HG03571 (cell line): ENCODE measurements at regions not wholly inside any gene's neighbourhood (a gene's known extent, or its start where the extent isn't known, plus 50 kb on each side); places are given as distances from the start of the nearest gene placed in this dataset.
"Not testable (repeated sequence)": the region's sequence is repeated elsewhere in the genome, so short reads cannot be mapped to it uniquely, and the experiment has no call there.

Source experiments
- ATAC-seq: cut with Tn5 transposase; IDR thresholded peaks from one replicate; pipeline ENCODE4 v1.9.1; 2021; ENCODE audit not compliant: unreplicated experiment

DNA sequence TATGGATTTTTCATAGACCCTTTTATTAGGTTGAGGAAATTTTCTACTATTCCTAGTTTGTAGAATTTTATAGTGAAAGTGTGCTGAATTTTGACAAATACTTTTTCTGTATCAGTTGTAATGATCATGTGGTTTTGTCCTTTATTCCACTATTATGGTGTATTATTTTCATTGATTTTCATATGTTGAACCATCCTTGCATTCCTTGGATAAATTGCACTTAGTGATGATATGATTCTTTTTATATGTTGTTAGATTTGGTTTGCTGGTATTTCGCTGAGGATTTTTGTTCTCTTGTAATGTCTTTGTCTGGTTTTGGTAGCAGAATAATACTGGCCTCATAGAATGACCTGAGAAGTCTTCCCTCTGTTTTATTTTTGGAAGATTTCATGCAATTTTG, 140.6 kb upstream of the CDK6 start:
- no peak for ATAC-seq

DNA sequence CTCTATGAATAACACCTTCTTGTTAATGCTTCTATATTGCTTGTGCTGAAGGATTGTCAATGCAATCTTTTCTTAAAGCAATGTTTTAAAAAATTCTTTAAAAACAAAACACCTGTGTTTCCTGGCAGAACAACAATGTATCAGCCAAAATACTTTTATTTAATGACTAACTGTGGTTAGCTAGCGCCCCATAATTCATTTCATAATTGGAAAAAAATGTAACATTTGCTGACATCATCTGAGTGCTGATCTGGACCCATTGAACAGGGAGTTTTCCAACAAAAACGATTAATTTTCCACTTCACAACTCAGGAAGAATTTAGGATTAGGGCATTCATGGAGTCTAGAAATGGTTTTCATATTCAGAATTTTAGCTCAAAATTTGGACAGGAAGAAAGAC, 137.6 kb upstream of the CDK6 start:
- no peak for ATAC-seq

DNA sequence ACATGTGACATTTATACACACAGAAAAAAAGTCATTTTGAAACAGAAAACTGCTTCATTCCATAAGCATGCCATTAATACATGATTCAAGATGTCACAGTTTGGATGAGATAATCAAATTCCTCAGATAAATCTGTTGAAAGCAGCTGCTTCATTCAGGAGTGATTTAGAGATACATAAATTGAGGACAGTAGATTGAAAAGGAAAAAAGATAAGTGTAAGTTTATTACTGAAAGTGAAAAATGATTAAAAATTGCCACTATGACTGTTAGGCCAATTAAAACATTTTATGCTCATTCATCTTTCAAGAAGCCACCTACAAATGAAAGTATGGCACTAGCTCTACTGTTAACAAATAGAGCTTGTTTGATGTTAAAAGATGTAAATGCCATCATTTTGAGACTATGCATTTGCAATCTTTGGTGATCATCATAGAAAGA, 136.9 kb upstream of the CDK6 start:
- ATAC-seq: no peak

- ATAC-seq: no peak
Measured at GRCh38 chr7:92972441-92972840, 136.1 kb upstream of the CDK6 start.

DNA sequence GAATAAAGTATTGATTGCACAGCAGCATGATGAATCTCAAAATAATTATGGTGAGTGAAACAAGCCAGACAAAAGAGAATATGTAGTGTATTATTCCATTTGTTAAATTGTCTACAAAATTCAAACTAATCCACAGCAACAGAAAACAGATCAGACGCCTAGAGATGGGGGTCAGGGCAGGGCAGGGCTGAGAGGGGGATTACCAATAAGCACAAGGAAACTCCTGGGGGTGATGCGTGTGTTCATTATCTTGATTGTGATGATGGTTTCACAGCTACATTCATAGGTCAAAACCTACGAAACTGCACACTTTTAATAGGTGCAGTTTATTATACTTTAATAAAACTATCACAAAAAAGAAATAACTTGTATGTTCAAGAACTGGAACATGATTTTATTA, 132.7 kb upstream of the CDK6 start:
- ATAC-seq: no peak

- ATAC-seq: no peak
Measured at GRCh38 chr7:92968502-92968901, 132.1 kb upstream of the CDK6 start.

- no peak for ATAC-seq
Measured at GRCh38 chr7:92967238-92967637, 130.9 kb upstream of the CDK6 start.

DNA sequence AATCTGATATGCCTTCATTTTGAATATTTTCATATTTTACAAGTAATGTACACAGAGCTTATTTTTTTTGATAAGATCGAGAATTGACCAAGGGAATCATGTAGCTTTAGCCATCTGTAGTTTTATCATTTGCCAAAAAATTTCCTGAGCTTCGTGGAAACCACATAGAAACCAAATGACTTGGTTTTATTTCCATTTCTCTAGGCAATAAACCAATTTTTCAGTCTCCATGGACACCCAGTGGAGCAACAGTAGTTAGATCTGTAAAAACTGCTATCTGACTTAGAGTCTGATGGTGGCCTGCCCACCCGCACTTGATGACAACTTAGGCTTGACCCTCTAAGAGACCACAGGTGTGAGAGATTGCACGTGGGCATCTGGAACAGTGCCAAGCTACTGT, 127.8 kb upstream of the CDK6 start:
- ATAC-seq: no peak

- no peak for ATAC-seq
Measured at GRCh38 chr7:92963566-92963965, 127.2 kb upstream of the CDK6 start.

GRCh38 chr7:92961961-92962360, 125.6 kb upstream of the CDK6 start:
- ATAC-seq: no peak

GRCh38 chr7:92956575-92956974, 120.2 kb upstream of the CDK6 start:
- no peak for ATAC-seq

DNA sequence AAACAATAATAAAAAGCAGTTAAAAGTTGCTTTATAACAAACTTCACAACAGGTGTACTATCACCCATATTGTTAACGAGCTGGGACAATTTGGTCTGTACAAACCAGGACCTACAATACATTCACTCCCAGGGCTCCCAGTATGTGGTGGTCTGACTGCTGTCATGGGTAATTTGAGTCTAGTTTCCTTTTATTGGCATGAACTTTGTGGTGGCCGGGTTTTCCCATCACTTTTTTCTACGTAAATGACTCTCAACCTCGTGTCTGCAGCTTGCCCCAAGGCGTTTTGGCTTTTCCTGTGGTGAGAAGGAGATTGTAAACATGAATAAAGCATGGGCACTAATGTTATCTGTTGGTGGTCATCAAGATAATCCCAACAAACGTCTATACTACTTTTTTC, 118.7 kb upstream of the CDK6 start:
- ATAC-seq: no peak

DNA sequence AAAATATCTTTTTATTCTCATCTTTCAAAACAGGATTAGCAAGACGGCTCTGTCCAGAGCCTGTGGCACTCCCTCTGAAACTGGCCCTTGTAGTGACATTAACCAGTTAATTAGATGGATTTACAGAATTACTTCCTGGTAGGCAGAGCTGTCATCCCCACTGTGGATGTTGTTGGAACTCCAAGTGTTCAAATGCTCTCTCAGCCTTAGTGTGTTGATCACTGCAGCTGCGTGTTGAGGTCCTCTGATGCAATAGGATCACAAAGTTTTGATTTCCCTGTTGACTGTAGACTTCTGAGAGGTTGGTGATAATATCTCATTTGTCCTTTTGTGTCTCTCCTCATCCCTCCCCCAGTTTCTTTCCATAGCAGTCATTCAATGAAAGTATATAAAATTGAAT, 117.3 kb upstream of the CDK6 start:
- ATAC-seq: no peak

DNA sequence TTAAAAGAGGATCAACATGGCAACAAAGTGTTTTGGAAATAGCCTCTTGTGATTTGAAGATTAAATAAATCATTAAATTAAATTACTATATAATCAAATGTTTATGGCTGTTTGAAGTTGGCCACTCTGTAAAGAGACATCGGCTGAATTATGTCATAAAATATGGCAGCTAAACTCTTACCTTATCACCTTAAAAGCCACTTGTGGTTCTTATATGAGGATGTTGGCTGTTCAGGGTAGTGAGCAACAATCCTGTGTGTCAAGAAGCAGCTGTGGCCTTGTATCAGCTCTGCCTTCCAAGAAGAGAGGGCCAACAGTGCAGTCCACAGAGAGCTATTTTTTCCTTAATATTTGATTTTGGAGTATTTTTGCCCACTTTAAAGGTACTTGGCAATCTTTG, 113.4 kb upstream of the CDK6 start:
- no peak for ATAC-seq

DNA sequence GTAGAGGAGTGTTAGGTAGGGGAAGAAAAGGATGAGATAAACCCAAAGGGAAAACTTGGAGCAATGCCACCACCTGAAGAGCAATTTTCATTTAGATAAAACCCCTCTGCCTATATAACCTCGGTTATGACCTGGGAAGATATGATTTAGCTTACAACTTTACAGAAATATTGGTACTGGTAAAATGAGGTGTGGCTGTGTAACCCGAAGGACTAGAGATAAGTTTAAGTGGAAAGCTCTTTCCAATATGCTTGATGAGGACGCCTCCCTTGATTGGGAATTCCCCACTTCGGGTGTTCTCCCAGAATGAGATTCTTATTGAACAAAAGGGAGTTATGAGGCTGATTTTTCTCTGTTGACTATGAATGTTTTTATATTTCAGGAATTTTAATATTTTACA, 109.5 kb upstream of the CDK6 start:
- no peak for ATAC-seq

DNA sequence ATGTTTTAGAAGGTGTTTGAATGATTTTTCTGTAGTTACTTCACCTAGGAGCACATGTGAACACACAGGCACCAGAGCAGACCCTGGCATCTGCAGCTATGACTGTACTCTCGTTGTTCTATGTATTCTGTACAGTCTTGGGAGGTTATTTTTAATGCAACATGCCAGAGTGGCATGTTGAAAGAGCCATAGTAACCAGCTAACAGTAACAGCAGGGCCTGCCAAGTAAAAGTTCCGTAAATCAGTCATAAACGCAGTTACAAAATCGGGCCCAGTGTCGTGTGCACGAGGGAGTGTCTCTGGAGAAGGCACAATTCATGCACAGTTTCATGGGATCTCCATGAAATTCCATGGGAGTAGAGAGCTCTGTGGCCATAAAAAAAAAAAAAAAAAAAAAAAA, 108.3 kb upstream of the CDK6 start:
- ATAC-seq: no peak

- ATAC-seq: not testable (repeated sequence)
Measured at GRCh38 chr7:92942706-92943105, 106.3 kb upstream of the CDK6 start.

DNA sequence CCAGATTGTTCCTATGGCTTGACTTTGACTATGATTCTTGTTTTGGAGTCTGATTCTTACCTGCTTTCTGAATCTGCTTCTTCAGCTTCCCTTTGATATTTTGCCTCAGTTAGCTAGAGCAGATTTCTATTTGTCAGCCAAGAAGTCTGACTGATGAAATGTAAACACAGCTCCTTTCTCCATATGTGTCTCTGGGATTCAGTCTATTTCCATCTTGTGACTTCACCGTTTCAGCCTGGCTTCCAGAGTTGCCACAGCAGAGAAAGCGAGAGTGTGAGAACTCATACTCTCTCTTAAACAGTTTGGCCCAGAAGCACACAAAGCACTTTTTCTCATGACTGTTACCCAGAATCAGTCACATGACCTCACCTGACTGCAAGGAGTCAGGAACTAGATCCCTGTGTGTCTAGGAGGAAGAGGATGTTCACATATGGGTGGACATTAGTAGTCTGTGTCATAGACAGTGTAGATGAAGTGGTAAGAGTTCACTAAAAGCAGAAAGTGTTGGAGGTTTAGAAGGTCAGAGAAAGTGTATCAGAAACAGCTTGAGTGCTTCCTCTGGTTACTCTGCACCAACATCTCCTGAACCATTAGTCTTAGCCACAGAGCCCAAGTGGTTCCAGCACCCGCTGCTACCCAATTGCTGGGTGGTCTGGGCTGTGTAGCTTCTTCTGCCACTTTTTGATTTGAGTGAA, 103.4 kb upstream of the CDK6 start:
- no peak for ATAC-seq

DNA sequence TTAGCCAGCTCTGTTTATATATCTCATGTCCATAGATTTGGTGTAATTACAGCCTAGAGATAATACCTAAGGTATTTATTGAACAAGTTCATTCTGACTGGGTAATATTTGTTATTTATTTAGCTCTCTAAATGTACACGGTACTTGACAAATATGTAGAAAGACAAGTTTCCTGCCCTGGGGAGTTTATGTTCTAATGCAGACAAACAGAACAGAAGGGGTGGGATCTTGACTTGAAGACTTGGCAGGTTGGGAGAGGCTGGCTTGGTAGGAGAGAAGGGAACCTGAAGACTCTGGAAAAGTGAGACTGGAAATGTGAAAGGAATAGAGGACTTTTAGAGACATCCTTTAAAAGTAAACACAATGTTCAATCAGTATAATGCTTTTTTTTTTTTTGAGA, 97.7 kb upstream of the CDK6 start:
- ATAC-seq: no peak

DNA sequence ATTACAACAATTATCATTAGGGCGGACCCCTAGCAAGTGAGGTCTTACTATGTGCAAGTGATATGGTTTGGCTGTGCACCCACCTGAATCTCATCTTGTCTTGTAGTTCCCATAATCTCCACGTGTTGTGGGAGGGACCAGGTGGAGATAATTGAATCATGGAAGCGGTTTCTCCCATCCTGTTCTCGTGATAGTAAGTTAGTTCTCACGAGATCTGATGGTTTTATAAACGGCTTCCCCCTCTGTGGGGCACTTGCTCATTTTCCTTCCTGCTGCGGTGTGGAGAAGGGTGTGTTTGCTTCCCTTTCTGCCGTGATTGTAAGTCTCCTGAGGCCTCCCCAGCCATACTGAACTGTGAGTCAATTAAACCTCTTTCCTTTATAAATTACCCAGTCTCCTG, 96.1 kb upstream of the CDK6 start:
- no peak for ATAC-seq

DNA sequence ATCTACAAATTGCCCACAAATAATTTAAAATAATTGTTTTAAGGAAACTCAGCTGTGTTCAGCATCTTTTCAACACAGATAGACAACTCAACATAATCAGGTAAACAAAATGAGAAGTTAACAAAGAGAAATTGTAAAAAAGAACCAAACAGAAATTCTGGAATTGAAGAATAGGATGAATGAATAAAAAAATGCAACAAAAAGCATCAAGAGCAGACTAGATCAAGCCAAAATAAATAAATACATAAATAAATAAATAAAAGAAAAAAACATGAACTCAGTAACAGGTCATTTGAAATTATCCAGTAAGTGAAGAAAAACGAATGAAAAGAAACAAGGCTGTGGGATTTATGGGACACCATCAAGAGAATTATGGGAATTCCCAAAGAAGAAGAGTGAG, 94.0 kb upstream of the CDK6 start:
- ATAC-seq: no peak

GRCh38 chr7:92926697-92927044, 90.3 kb upstream of the CDK6 start:
- no peak for ATAC-seq

- no peak for ATAC-seq
Measured at GRCh38 chr7:92925876-92926696, 89.7 kb upstream of the CDK6 start.
